ENCODE measurements at regions not wholly inside any gene's neighbourhood (a gene's known extent, or its start where the extent isn't known, plus 50 kb on each side); places are given as distances from the start of the nearest gene placed in this dataset.

DNA sequence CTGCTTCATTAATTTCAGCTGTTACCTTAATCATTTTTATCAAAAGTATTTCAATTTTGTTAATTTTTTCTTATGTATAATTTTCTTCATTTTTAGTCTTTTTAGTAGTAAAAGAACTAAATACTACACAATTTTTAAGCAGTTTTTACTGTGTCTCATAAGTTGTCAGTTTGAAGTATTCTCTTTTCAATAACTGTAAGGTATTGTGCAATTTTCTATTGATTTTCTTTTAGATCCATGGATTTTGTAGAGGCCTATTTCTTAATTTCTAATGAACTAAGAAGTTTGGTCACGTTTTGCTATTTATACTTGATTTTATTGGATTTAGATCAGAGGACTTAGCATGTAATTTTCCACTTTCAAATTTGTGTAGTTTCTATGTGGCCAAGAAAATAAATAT is 207.7 kb upstream of the PRR16 start:
- no peak for TF ChIP-seq YY1 (IDR thresholded peaks at IDR 0.05; ENCODE audit: insufficient read depth, insufficient read length)
- no peak for TF ChIP-seq ZNF274 (IDR thresholded peaks at IDR 0.05; ENCODE audit: low read depth, low read length)
